Heart left ventricle (tissue), 16 donors: ENCODE measurements at regions not wholly inside any gene's neighbourhood (a gene's known extent, or its start where the extent isn't known, plus 50 kb on each side); places are given as distances from the start of the nearest gene placed in this dataset.

Experiments used
- ATAC-seq, 4 donors: fragments of 200-7000 bp; cut with Tn5 transposase; one replicate each; pipeline ENCODE4 v1.9.1; 2020 to 2022; ENCODE audit warnings: moderate library complexity in 4 of 4, mild to moderate bottlenecking in 3 of 4, moderate number of reproducible peaks in 1 of 4
- DNase-seq, 5 donors: peaks; one replicate each; pipeline ENCODE4 v3.0.0-alpha.2; 2020
- H3K27ac ChIP-seq, 12 donors: fragments of 200-600 bp; sonication (generic) in 4 of 12; one replicate each; pipeline versions ENCODE4 v1.5.0 to v1.8.0; 2016 to 2022; ENCODE audit warnings: mild to moderate bottlenecking in 2 of 12
- H3K27me3 ChIP-seq, 9 donors: fragments of 200-600 bp; sonication (generic) in 2 of 9; one replicate each; pipeline versions ENCODE4 v1.5.1 to v1.8.0; 2016 to 2022; ENCODE audit warnings: mild to moderate bottlenecking in 3 of 9
- H3K36me3 ChIP-seq, 9 donors: fragments of 200-600 bp; sonication (generic) in 2 of 9; one replicate each; pipeline versions ENCODE4 v1.5.0 to v1.8.0; 2018 to 2022; ENCODE audit warnings: mild to moderate bottlenecking in 2 of 9
- H3K4me1 ChIP-seq, 12 donors: fragments of 200-600 bp; sonication (generic) in 4 of 12; one replicate each; pipeline versions ENCODE4 v1.5.0 to v1.8.0; 2016 to 2022; ENCODE audit warnings: mild to moderate bottlenecking in 3 of 12
- H3K4me3 ChIP-seq, 12 donors: fragments of 200-600 bp; sonication (generic) in 4 of 12; one replicate each; pipeline versions ENCODE4 v1.5.0 to v1.8.0; 2017 to 2022; ENCODE audit warnings: mild to moderate bottlenecking in 9 of 12, moderate library complexity in 4 of 12
- H3K9me3 ChIP-seq, 12 donors: fragments of 200-600 bp; sonication (generic) in 4 of 12; one replicate each; pipeline versions ENCODE4 v1.5.0 to v1.8.0; 2016 to 2022; ENCODE audit warnings: mild to moderate bottlenecking in 1 of 12
- CTCF ChIP-seq, 12 donors: fragments of 200-600 bp; sonication (generic) in 4 of 12; IDR thresholded peaks; one replicate each; pipeline versions ENCODE4 v1.5.0 to v1.8.0; 2018 to 2022; ENCODE audit warnings: antibody characterized with exemption in 12 of 12, mild to moderate bottlenecking in 5 of 12
- POLR2A ChIP-seq, 2 donors: fragments of 450-650 bp; IDR thresholded peaks; one replicate each; pipeline ENCODE4 v1.6.1; 2017; ENCODE audit warnings: antibody characterized with exemption in 2 of 2, mild to moderate bottlenecking in 2 of 2, moderate library complexity in 2 of 2
- WGBS, 4 donors: extraction: QIAGEN DNeasy Blood & Tissue Kit in 2 of 4; methylation state at CpG; one replicate each; pipeline versions ENCODE4 v1.1.5 to v1.1.7; 2013 to 2018; 5-methylcytosine and 5-hydroxymethylcytosine counted together
- intact Hi-C, 10 donors: fragments of 100-400 bp; cut with DNase I; formaldehyde crosslinking; loops; one replicate each; pipeline versions ENCODE4 v1.11.1 to v1.14.2; 2022
- donor health status: ischemic (EF 13 %, LVEDD 7.1; RV severe dilation, severe dysfunction).
- donor health status: healthy with polysubstance abuse.
- donor health status: DM: no; HTN: yes; CAD: no.
- donor health status: DM: no; HTN: no; CAD: no.
- donor health status: ischemic (EF 25% LVEDD 6.9; RV normal size, moderate dysfunction).
- donor health status: ischemic (EF 25% LVEDD 5.7; RV mildly dilated, moderate dysfunction).
- donor health status: healthy.
- donor health status: DM: yes; HTN: yes; CAD: no.
- donor health status: ischemic (EF 35%, LVEDD 5.7; RV mildly dilated, moderate dysfunction).
- donor health status: nonischemic (EF 11% LVEDD 7.7; RV severe dilation, severe dysfunction).
- donor health status: DM: yes; HTN: yes; CAD: no.
- donor health status: PGD.
- donor health status: ischemic (EF 29% LVEDD 5.4; RV normal size, mild dysfunction).
- donor health status: nonischemic (EF 23%, LVEDD 6.1; RV moderate dilation, normal function).

DNA sequence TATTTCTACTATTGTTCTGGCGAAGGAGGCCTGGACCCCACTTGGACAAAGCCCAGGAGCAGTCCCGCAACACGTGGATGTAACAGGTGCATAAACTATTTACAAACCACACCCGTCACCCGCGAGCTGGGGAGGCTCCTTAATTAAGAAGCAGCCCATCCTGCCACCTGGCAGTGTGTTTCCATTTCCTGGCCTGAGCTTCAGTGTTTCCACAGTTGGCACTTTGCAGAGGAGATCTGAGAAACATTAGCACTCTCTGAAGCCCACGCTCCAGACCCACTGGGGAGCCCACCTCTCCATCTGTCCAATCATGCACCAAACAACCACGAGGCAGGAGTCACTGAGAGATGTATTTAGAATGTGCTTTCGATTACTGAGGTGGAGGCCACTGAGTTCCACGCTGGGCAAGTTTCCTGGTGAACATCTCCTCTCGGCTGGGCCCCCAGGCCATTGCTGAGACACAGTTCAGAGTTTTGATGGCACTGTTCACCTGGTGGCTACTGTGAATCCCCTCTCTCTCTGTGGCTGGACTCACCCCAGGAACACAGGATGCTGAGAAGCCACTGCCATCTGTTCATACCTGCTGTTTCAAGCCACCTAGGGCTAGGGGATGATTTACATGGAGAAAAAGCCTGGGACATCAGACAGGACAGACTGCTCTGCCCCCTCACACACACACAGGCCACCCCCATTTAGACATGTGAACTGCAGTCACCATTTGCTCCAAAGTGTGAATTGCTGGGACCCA, 129.1 kb downstream of the AIPL1 start:
- ATAC-seq, result no peak
- 57 to 66% (median 61%) methylated on average over 11 of the region's 11 CpGs for WGBS, 4 donors
- no peaks in the 10 kb centered on the region for H3K4me1 ChIP-seq
- no peak overlapping the region for H3K27ac ChIP-seq
- no peaks in the 10 kb centered on the region for H3K9me3 ChIP-seq
- TF ChIP-seq POLR2A (IDR thresholded peaks at IDR 0.05) (no peak), CTCF (IDR thresholded peaks at IDR 0.05) (no peak)
- intact Hi-C loops, result no loop called here
- H3K27me3 ChIP-seq, result peaks cover 0 to 6% (median 0%) of the 10 kb centered on the region in 9 donors
- DNase-seq, result no peak
- no peaks in the 10 kb centered on the region for H3K36me3 ChIP-seq
- no peak overlapping the region for H3K4me3 ChIP-seq

- intact Hi-C loops, result no loop called here
- DNase-seq (no peak), ATAC-seq (no peak)
- Histone ChIP-seq H3K9me3 (no peaks in the 10 kb centered on the region), H3K4me1 (no peaks in the 10 kb centered on the region), H3K4me3 (no peak overlapping the region), H3K27me3 (peaks cover 0 to 4% (median 0%) of the 10 kb centered on the region in 9 donors), H3K36me3 (no peaks in the 10 kb centered on the region), H3K27ac (no peak overlapping the region)
- WGBS, 4 donors, result 33 to 62% (median 45%) methylated on average over 3 of the region's 3 CpGs
- no peak for TF ChIP-seq CTCF (IDR thresholded peaks at IDR 0.05)
- TF ChIP-seq POLR2A (IDR thresholded peaks at IDR 0.05), result no peak
These were observed 129.9 kb downstream of the AIPL1 start for GRCh38 chr17:6304894-6305612.

DNA sequence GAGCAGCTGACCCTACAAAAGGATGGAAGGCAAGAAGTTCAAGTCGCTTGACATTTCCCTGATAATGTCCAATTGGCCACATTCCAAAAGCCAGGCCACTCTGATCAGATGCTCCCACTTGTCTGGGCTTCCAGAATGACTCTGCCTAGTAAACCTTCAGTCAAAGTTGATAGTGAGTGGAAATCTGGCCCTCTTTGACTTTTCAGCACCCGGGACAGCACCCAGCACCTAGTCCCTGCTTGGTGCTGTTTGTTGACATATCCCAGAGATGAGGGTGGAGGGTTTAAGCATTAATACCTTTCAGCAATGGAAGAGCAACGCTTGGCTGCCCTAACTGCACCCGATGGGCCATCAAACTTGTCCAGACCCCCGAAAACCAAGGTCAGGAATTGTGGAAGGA, 131.3 kb downstream of the AIPL1 start:
- peak in 1 of 5 donors; percentile 36 for DNase-seq
- WGBS, 4 donors, result 0 to 7% (median 5%) methylated on average over 5 of the region's 5 CpGs
- H3K27me3 ChIP-seq, result peaks cover 0 to 4% (median 0%) of the 10 kb centered on the region in 9 donors
- no peaks in the 10 kb centered on the region for H3K36me3 ChIP-seq
- H3K4me1 ChIP-seq, result no peaks in the 10 kb centered on the region
- H3K9me3 ChIP-seq, result no peaks in the 10 kb centered on the region
- no peak overlapping the region for H3K27ac ChIP-seq
- TF ChIP-seq CTCF (IDR thresholded peaks at IDR 0.05) (no peak), POLR2A (IDR thresholded peaks at IDR 0.05) (no peak)
- no peak overlapping the region for H3K4me3 ChIP-seq
- ATAC-seq, result no peak
- intact Hi-C loops, result no loop called here

GRCh38 chr17:6299275-6299674, 135.6 kb downstream of the AIPL1 start:
- ATAC-seq, result no peak

More at GRCh38 chr17:6299275-6299674, 135.6 kb downstream of the AIPL1 start:
- no peak overlapping the region for H3K4me3 ChIP-seq
- H3K36me3 ChIP-seq, result no peaks in the 10 kb centered on the region
- WGBS, 4 donors, result 70 to 93% (median 85%) methylated on average over 6 of the region's 6 CpGs
- DNase-seq, result no peak
- no peak overlapping the region for H3K27ac ChIP-seq
- H3K27me3 ChIP-seq, result peaks cover 0 to 4% (median 0%) of the 10 kb centered on the region in 9 donors
- TF ChIP-seq CTCF (IDR thresholded peaks at IDR 0.05), result no peak
- no peak for TF ChIP-seq POLR2A (IDR thresholded peaks at IDR 0.05)
- no peaks in the 10 kb centered on the region for H3K4me1 ChIP-seq
- intact Hi-C loops, result no loop called here
- no peaks in the 10 kb centered on the region for H3K9me3 ChIP-seq
